Endothelial cell (in vitro differentiated cells): ENCODE measurements at regions not wholly inside any gene's neighbourhood (a gene's known extent, or its start where the extent isn't known, plus 50 kb on each side); places are given as distances from the start of the nearest gene placed in this dataset.
"Not testable (repeated sequence)": the region's sequence is repeated elsewhere in the genome, so short reads cannot be mapped to it uniquely, and the experiment has no call there.

Experiments
- DNase-seq: peaks from one replicate; pipeline ENCODE4 v3.0.0; 2021; ENCODE audit warnings: low spot score
- H3K27ac Mint-ChIP-seq: one replicate; pipeline ENCODE4 v1.8.0; 2021; ENCODE audit warnings: mixed read lengths, inconsistent platforms; ENCODE audit not compliant: unreplicated experiment
- H3K27me3 Mint-ChIP-seq: one replicate; pipeline ENCODE4 v1.8.0; 2021; ENCODE audit warnings: mild to moderate bottlenecking, moderate library complexity, mixed read lengths, inconsistent platforms; ENCODE audit not compliant: unreplicated experiment
- H3K36me3 Mint-ChIP-seq: one replicate; pipeline ENCODE4 v1.8.0; 2021; ENCODE audit warnings: mild to moderate bottlenecking, low read depth, mixed read lengths, inconsistent platforms; ENCODE audit not compliant: unreplicated experiment
- H3K4me1 Mint-ChIP-seq: one replicate; pipeline ENCODE4 v1.8.0; 2021; ENCODE audit warnings: mild to moderate bottlenecking, mixed read lengths, inconsistent platforms; ENCODE audit not compliant: unreplicated experiment
- H3K4me3 Mint-ChIP-seq: one replicate; pipeline ENCODE4 v1.8.0; 2021; ENCODE audit warnings: mild to moderate bottlenecking, mixed read lengths, inconsistent platforms; ENCODE audit not compliant: unreplicated experiment
- H3K9me3 Mint-ChIP-seq: one replicate; pipeline ENCODE4 v1.8.0; 2021; ENCODE audit warnings: mixed read lengths, inconsistent platforms; ENCODE audit not compliant: unreplicated experiment
- TF ChIP-seq, protein P1 (sequence below): fragments of 200-600 bp; sonication (generic); IDR thresholded peaks from one replicate; pipeline ENCODE4 v1.5.0; 2021; ENCODE audit warnings: antibody characterized with exemption; ENCODE audit not compliant: unreplicated experiment

DNA sequence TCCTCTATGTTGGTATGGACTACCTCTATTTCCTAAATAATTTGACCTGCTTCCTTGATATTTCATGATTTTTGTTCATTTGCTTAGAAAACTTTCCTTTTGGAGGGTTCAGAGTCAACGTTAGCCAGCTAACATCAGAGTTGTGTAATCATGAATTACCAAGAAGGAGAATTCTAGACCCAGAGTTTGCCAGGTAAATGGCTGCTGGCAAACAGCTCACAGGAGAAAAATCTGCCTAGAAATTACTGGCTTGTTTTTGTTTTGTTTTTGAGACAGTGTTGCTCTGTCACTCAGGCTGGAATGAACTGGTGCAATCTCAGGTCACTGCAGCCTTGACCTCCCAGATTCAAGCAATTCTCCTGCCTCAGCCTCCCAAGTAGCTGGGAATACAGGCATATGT lies 111.4 kb upstream of the SALL1 start:
- peaks cover 1% of the 10 kb centered on the region for H3K27me3 Mint-ChIP-seq
- H3K4me3 Mint-ChIP-seq: no peak overlapping the region
- H3K9me3 Mint-ChIP-seq: no peaks in the 10 kb centered on the region
- no peak overlapping the region for H3K27ac Mint-ChIP-seq
- TF ChIP-seq, protein P1, sequence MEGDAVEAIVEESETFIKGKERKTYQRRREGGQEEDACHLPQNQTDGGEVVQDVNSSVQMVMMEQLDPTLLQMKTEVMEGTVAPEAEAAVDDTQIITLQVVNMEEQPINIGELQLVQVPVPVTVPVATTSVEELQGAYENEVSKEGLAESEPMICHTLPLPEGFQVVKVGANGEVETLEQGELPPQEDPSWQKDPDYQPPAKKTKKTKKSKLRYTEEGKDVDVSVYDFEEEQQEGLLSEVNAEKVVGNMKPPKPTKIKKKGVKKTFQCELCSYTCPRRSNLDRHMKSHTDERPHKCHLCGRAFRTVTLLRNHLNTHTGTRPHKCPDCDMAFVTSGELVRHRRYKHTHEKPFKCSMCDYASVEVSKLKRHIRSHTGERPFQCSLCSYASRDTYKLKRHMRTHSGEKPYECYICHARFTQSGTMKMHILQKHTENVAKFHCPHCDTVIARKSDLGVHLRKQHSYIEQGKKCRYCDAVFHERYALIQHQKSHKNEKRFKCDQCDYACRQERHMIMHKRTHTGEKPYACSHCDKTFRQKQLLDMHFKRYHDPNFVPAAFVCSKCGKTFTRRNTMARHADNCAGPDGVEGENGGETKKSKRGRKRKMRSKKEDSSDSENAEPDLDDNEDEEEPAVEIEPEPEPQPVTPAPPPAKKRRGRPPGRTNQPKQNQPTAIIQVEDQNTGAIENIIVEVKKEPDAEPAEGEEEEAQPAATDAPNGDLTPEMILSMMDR: no peak
- DNase-seq: no peak
- H3K36me3 Mint-ChIP-seq: peaks cover 4% of the 10 kb centered on the region
- peaks cover 3% of the 10 kb centered on the region for H3K4me1 Mint-ChIP-seq

DNA sequence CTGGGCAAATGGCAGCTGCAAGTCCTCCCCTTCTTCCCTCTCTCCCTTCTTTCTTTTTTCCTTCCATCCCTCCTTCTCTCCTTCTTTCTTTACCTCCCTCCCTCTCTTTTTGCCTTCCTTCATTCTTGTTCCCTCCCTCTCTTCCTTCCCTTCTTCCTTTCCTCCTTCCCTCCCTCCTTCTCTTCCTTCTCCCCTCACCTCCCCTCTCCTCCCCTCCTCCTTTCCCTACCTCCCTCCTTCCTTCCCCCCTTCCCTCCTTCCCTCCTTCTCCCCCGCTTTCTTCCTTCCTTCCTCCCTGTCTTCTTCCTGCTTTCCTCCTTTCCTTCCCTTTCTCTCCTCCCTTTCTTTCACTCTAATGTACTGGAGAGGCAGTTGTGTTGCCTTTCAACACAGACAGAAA lies 110.8 kb upstream of the SALL1 start:
- H3K27me3 Mint-ChIP-seq: peaks cover 1% of the 10 kb centered on the region
- H3K9me3 Mint-ChIP-seq: no peaks in the 10 kb centered on the region
- H3K4me3 Mint-ChIP-seq: no peak overlapping the region
- no peak for DNase-seq
- peaks cover 4% of the 10 kb centered on the region for H3K36me3 Mint-ChIP-seq
- TF ChIP-seq, protein P1: no peak
- peaks cover 3% of the 10 kb centered on the region for H3K4me1 Mint-ChIP-seq
- H3K27ac Mint-ChIP-seq: no peak overlapping the region

DNA sequence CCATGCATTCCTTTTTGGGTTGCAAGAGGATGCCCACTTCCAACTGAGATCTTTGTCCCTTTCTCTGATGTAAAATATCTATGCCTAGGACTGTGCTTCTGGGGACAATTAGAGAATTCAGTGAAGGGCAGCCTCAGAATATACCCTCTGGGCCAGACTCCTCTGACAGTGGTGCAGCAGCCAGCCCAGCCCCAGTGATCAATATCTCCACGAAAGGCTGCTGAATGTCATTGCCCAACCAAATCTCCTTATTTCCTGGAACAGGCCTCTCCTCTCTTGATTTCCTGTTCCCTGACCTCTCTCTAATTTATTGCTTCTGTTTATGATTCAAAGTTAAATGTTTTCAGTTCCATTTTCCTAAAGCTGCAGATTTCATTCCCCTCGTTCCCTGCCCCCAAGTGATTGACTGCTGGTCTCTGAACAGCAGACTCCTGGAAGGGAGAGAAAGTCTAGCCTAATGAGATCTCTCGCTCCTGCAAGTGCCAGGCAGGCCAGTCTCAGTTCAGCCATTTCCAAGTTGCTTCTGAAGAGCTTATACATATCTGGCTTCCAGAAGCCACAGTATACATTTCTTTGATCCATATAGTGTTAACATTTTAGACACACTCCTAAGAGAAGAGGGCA lies 104.4 kb upstream of the SALL1 start:
- TF ChIP-seq, protein P1: no peak
- H3K4me3 Mint-ChIP-seq: no peak overlapping the region
- DNase-seq: no peak
- no peaks in the 10 kb centered on the region for H3K36me3 Mint-ChIP-seq
- no peaks in the 10 kb centered on the region for H3K27me3 Mint-ChIP-seq
- peaks cover 3% of the 10 kb centered on the region for H3K4me1 Mint-ChIP-seq
- H3K27ac Mint-ChIP-seq: no peak overlapping the region
- no peaks in the 10 kb centered on the region for H3K9me3 Mint-ChIP-seq

DNA sequence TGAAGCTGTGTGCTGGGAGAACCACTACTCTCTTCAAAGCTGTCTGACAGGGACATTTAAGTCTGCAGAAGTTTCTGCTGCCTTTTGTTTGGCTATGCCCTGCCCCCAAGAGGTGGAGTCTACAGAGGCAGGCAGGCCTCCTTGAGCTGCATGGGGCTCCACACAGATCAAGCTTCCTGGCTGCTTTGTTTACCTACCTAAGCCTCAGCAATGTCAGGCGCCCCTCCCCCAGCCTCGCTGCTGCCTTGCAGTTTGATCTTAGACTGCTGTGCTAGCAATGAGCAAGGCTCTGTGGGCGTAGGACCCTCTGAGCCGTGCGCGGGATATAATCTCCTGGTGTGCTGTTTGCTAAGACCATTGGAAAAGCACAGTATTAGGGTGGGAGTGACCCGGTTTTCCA lies 103.3 kb upstream of the SALL1 start:
- not testable (repeated sequence) for H3K27me3 Mint-ChIP-seq, DNase-seq, H3K4me3 Mint-ChIP-seq, H3K9me3 Mint-ChIP-seq, H3K27ac Mint-ChIP-seq, H3K36me3 Mint-ChIP-seq, H3K4me1 Mint-ChIP-seq

DNA sequence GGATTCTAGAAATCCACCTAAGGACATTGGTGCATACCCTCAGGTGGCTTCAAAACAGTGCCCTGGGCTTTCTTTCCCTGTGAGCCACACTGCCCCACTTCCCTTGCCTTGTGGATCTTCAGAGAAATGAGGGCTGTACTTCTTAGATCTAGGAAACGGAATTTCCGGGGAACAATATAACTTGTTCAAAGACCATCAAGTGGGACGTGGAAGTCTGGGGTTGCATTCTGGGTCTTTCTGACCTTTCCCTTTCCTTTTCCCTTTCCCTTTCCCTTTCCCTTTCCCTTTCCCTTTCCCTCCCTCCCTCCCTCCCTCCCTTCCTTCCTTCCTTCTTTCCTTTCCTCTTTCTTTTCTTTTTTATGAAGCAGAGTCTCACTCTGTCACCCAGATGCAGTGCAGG lies 97.1 kb upstream of the SALL1 start:
- Mint-ChIP-seq H3K4me1 (peaks cover 15% of the 10 kb centered on the region), H3K9me3 (no peaks in the 10 kb centered on the region), H3K27ac (no peak overlapping the region), H3K4me3 (no peak overlapping the region), H3K36me3 (no peaks in the 10 kb centered on the region), H3K27me3 (peaks cover 5% of the 10 kb centered on the region)
- DNase-seq: no peak
- TF ChIP-seq, protein P1: no peak

DNA sequence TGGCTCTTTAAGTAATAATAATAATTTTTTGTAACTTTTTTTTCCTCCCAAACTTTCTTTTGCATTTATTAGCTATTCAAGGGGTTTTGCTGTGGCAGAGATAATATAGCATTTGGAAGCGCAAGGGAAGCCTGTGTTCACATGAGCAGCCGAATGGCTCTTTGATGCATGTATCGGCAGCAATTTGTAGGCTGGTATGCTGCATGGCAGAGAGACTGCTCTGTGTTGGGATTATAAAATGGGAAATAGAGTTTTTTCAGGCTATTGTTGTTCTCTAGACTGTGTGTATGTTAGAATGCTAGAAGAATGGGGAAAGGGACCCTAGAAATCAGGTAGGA lies 94.6 kb upstream of the SALL1 start:
- no peak overlapping the region for H3K27ac Mint-ChIP-seq

More for the DNA sequence above, 94.6 kb upstream of the SALL1 start:
- no peak for DNase-seq
- Mint-ChIP-seq H3K4me3 (no peak overlapping the region), H3K4me1 (peaks cover 17% of the 10 kb centered on the region), H3K36me3 (no peaks in the 10 kb centered on the region), H3K9me3 (no peaks in the 10 kb centered on the region), H3K27me3 (peaks cover 5% of the 10 kb centered on the region)
- TF ChIP-seq, protein P1: no peak
